K562 (cell line): ENCODE measurements at regions not wholly inside any gene's neighbourhood (a gene's known extent, or its start where the extent isn't known, plus 50 kb on each side); places are given as distances from the start of the nearest gene placed in this dataset.

Experiments
- ATAC-seq: fragments of 200-7000 bp; cut with Tn5 transposase; 3 replicates; pipeline ENCODE4 v1.9.1; 2020; ENCODE audit warnings: moderate library complexity
- BruUV-seq: library from RNA; stranded (reverse); fragments of 400-500 nt; replicated peaks from 2 replicates; lab custom pipeline; 2021; lab: Mats Ljungman, UMichigan
- CTCF ChIA-PET: fragments of 300-600 bp; formaldehyde crosslinking; extraction: SDS; loops from one replicate; lab custom pipeline; 2021; ENCODE audit warnings: low intra/inter-chr PET ratio; lab: Yijun Ruan, JAX
- POLR2A ChIA-PET: fragments of 300-600, 350-650 bp; sonication (Branson Sonifier 250); formaldehyde crosslinking; extraction: SDS; loops from one replicate; lab custom pipeline; 2021; ENCODE audit warnings: antibody characterized with exemption, inconsistent platforms; lab: Yijun Ruan, JAX
- DNase-seq, 4 experiments: peaks; one replicate each; pipeline versions ENCODE4 v3.0.0 to v3.0.0-alpha.2; 2011 to 2018; ENCODE audit warnings: low spot score in 3 of 4, mixed read lengths in 3 of 4; ENCODE audit errors: extremely low read depth in 1 of 4
- FAIRE-seq: peaks from 2 replicates; lab custom pipeline; 2011; peaks lifted over from hg19 to GRCh38; lab: Jason Lieb, UNC
- H2AFZ ChIP-seq: 2 replicates; pipeline ENCODE4 v1.6.0; 2011; ENCODE audit warnings: low read depth, low read length, control low read depth, inconsistent platforms
- H3K27ac ChIP-seq: fragments of 200-600 bp; 3 replicates; pipeline ENCODE4 v1.8.0; 2011; ENCODE audit warnings: low read depth, mild to moderate bottlenecking, control low read depth, inconsistent platforms, low read length, moderate library complexity, mixed read lengths; ENCODE audit errors: extremely low read depth
- H3K27me3 ChIP-seq, 2 experiments: fragments of 300-600 bp in 1 of 2; 2 replicates in 1 of 2; 3 replicates in 1 of 2; pipeline versions ENCODE4 v1.6.0 to v1.8.0; 2011; ENCODE audit warnings: inconsistent platforms in 2 of 2, low read length in 2 of 2, mild to moderate bottlenecking in 1 of 2, mixed read lengths in 1 of 2, moderate library complexity in 1 of 2; ENCODE audit not compliant: control insufficient read depth in 2 of 2, insufficient read depth in 2 of 2
- H3K36me3 ChIP-seq: fragments of 300-600 bp; 3 replicates; pipeline ENCODE4 v1.8.0; 2011; ENCODE audit warnings: mild to moderate bottlenecking, low read length, inconsistent platforms; ENCODE audit not compliant: control insufficient read depth, insufficient read depth
- H3K4me1 ChIP-seq, 2 experiments: fragments of 200-600 bp in 1 of 2; replicated peaks in 1 of 2; 2 replicates in 1 of 2; 3 replicates in 1 of 2; pipeline versions ENCODE4 v1.5.1 to v1.8.0; 2011; ENCODE audit warnings: inconsistent platforms in 2 of 2, low read length in 2 of 2, mild to moderate bottlenecking in 1 of 2, mixed read lengths in 1 of 2, moderate library complexity in 1 of 2; ENCODE audit not compliant: control insufficient read depth in 2 of 2, insufficient read depth in 2 of 2
- H3K4me2 ChIP-seq: 2 replicates; pipeline ENCODE4 v1.6.1; 2011; ENCODE audit warnings: low read length, control low read depth, inconsistent platforms, mixed read lengths; ENCODE audit not compliant: insufficient read depth
- H3K4me3 ChIP-seq: fragments of 200-600 bp; sonication (generic), shearing (Covaris generic); 2 replicates; pipeline ENCODE4 v1.5.1; 2016; ENCODE audit warnings: control low read depth, inconsistent platforms
- H3K79me2 ChIP-seq: fragments of 200-600 bp; 3 replicates; pipeline ENCODE4 v1.8.0; 2011; ENCODE audit warnings: low read length, inconsistent platforms; ENCODE audit not compliant: control insufficient read depth, insufficient read depth
- H3K9ac ChIP-seq, 2 experiments: 2 replicates each; pipeline versions ENCODE4 v1.6.0 to v1.6.1; 2011; ENCODE audit warnings: low read depth in 2 of 2, low read length in 2 of 2, control low read depth in 1 of 2, inconsistent platforms in 1 of 2, mild to moderate bottlenecking in 1 of 2, mixed read lengths in 1 of 2; ENCODE audit not compliant: insufficient read depth in 1 of 2
- H3K9me1 ChIP-seq: one replicate; pipeline ENCODE4 v1.6.0; 2011; ENCODE audit warnings: inconsistent platforms, mild to moderate bottlenecking, low read length, moderate library complexity; ENCODE audit not compliant: control insufficient read depth, insufficient read depth
- H3K9me3 ChIP-seq: replicated peaks from 2 replicates; pipeline ENCODE4 v1.5.1; 2011; ENCODE audit warnings: low read depth, low read length, inconsistent platforms; ENCODE audit not compliant: control insufficient read depth, insufficient read depth
- H4K20me1 ChIP-seq: replicated peaks from 2 replicates; pipeline ENCODE4 v1.6.1; 2011; ENCODE audit warnings: low read length, inconsistent platforms, mixed read lengths; ENCODE audit not compliant: control insufficient read depth, insufficient read depth
- CTBP1 ChIP-seq: fragments of 450-650 bp; IDR thresholded peaks from 2 replicates; pipeline ENCODE4 v1.6.1; 2016; ENCODE audit warnings: borderline replicate concordance
- GTF2F1 ChIP-seq: IDR thresholded peaks from 2 replicates; pipeline ENCODE4 v1.6.1; 2011; ENCODE audit warnings: low read depth, low read length, improper control_type of control experiment
- HDAC1 ChIP-seq, 2 experiments: fragments of 450-650 bp; IDR thresholded peaks; 2 replicates each; pipeline ENCODE4 v1.6.1; 2016 to 2017; ENCODE audit warnings: inconsistent platforms in 1 of 2, mild to moderate bottlenecking in 1 of 2, moderate library complexity in 1 of 2
- PHF21A ChIP-seq: fragments of 450-650 bp; IDR thresholded peaks from 2 replicates; pipeline ENCODE4 v1.6.1; 2017; ENCODE audit warnings: low read depth, borderline replicate concordance
- RBM22 ChIP-seq: fragments of 200-400 bp; formaldehyde crosslinking; IDR thresholded peaks from 2 replicates; pipeline ENCODE4 v1.6.1; 2018; ENCODE audit warnings: low read length, low read depth; ENCODE audit not compliant: poor library complexity, severe bottlenecking
- SREBF2 ChIP-seq: sonication (generic); formaldehyde crosslinking; IDR thresholded peaks from 2 replicates; pipeline ENCODE4 v1.4.0; 2020; ENCODE audit warnings: mild to moderate bottlenecking, missing genetic modification reagents
- YY1 ChIP-seq, 3 experiments: IDR thresholded peaks; 2 replicates each; pipeline ENCODE4 v1.6.1; 2011; ENCODE audit warnings: low read length in 2 of 3, mild to moderate bottlenecking in 2 of 3, moderate library complexity in 2 of 3, borderline replicate concordance in 1 of 3, control low read depth in 1 of 3, low read depth in 1 of 3; ENCODE audit not compliant: insufficient read depth in 3 of 3, insufficient replicate concordance in 2 of 3, control insufficient read depth in 1 of 3, insufficient read length in 1 of 3; ENCODE audit errors: extremely low read depth in 1 of 3
- ZNF431 ChIP-seq: sonication (generic); formaldehyde crosslinking; IDR thresholded peaks from 2 replicates; pipeline ENCODE4 v1.8.0; 2022; ENCODE audit warnings: mild to moderate bottlenecking, missing genetic modification reagents
- WGBS: fragments of 100-300 bp; shearing (Covaris generic); methylation state at CpG from one replicate; pipeline ENCODE4 v1.1.6; 2016; ENCODE audit warnings: low coverage, mixed read lengths; ENCODE audit not compliant: insufficient coverage; ENCODE audit errors: missing lambda C conversion rate; 5-methylcytosine and 5-hydroxymethylcytosine counted together
- in situ Hi-C: fragments of 300-500 bp; cut with MboI; formaldehyde crosslinking; loops from 4 replicates; pipeline ENCODE4 v1.15.0; 2018; ENCODE audit warnings: inconsistent platforms, mixed read lengths
- intact Hi-C: fragments of 100-400 bp; cut with micrococcal nuclease; formaldehyde crosslinking; loops from 2 replicates; pipeline ENCODE4 v1.14.2; 2022
- TF ChIP-seq, protein P1 (sequence below): sonication (generic); formaldehyde crosslinking; IDR thresholded peaks from 2 replicates; pipeline ENCODE4 v1.8.0; 2023; ENCODE audit warnings: missing genetic modification reagents, mild to moderate bottlenecking, borderline replicate concordance
- TF ChIP-seq, protein P2 (sequence below): sonication (generic); formaldehyde crosslinking; IDR thresholded peaks from 2 replicates; pipeline ENCODE4 v1.5.0; 2020; ENCODE audit warnings: missing genetic modification reagents
- TF ChIP-seq, protein P3 (sequence below): sonication (generic); formaldehyde crosslinking; IDR thresholded peaks from 2 replicates; pipeline ENCODE4 v1.8.1; 2023; ENCODE audit warnings: missing genetic modification reagents, mild to moderate bottlenecking, borderline replicate concordance

DNA sequence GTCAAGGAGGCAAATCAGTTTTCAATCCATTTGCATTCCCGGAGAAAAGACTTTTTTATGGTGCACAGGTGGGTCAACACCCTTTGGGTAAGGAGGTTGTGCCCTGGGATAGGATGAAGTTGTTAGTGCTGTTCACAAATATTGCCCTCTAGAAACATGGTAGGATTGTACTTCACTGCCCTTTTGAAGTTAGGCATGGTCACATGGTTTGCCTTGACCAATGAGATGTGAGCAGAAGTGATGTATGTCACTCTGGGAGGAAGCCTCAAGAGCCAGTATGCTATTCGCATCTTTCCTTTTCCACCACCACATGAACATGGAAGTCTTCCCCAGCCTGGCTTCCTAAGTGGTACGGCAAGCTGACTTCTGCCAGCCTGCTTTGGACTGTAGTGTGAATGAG, 182.7 kb downstream of the TMX1 start:
- no peaks in the 10 kb centered on the region for H3K9me3 ChIP-seq
- in situ Hi-C loops = no loop called here
- no TSS peak for BruUV-seq
- intact Hi-C loops = no loop called here
- DNase-seq = peak; percentile 3 to 31 (median 16)
- FAIRE-seq = no peak
- H3K79me2 ChIP-seq = no peaks in the 10 kb centered on the region
- no peak overlapping the region for H3K4me3 ChIP-seq
- no peak overlapping the region for H3K27ac ChIP-seq
- 0% methylated on average over 2 of the region's 3 CpGs for whole genome bisulfite sequencing
- H3K27me3 ChIP-seq = no peaks in the 10 kb centered on the region
- no peak overlapping the region for H3K4me2 ChIP-seq
- no peaks in the 10 kb centered on the region for H3K9me1 ChIP-seq
- ATAC-seq = no peak
- ChIA-PET CTCF (no interaction called here), POLR2A (no interaction called here)
- no peak overlapping the region for H3K9ac ChIP-seq
- no peaks in the 10 kb centered on the region for H3K36me3 ChIP-seq
- no peaks in the 10 kb centered on the region for H3K4me1 ChIP-seq
- no peaks in the 10 kb centered on the region for H4K20me1 ChIP-seq
- H2AFZ ChIP-seq = no peak overlapping the region
- no peak for TF ChIP-seq CTBP1
- TF ChIP-seq SREBF2 (CRISPR knock-in tag) = no peak
- TF ChIP-seq GTF2F1 = no peak
- no peak for TF ChIP-seq HDAC1 (IDR thresholded peaks at IDR 0.05)
- TF ChIP-seq, protein P1, sequence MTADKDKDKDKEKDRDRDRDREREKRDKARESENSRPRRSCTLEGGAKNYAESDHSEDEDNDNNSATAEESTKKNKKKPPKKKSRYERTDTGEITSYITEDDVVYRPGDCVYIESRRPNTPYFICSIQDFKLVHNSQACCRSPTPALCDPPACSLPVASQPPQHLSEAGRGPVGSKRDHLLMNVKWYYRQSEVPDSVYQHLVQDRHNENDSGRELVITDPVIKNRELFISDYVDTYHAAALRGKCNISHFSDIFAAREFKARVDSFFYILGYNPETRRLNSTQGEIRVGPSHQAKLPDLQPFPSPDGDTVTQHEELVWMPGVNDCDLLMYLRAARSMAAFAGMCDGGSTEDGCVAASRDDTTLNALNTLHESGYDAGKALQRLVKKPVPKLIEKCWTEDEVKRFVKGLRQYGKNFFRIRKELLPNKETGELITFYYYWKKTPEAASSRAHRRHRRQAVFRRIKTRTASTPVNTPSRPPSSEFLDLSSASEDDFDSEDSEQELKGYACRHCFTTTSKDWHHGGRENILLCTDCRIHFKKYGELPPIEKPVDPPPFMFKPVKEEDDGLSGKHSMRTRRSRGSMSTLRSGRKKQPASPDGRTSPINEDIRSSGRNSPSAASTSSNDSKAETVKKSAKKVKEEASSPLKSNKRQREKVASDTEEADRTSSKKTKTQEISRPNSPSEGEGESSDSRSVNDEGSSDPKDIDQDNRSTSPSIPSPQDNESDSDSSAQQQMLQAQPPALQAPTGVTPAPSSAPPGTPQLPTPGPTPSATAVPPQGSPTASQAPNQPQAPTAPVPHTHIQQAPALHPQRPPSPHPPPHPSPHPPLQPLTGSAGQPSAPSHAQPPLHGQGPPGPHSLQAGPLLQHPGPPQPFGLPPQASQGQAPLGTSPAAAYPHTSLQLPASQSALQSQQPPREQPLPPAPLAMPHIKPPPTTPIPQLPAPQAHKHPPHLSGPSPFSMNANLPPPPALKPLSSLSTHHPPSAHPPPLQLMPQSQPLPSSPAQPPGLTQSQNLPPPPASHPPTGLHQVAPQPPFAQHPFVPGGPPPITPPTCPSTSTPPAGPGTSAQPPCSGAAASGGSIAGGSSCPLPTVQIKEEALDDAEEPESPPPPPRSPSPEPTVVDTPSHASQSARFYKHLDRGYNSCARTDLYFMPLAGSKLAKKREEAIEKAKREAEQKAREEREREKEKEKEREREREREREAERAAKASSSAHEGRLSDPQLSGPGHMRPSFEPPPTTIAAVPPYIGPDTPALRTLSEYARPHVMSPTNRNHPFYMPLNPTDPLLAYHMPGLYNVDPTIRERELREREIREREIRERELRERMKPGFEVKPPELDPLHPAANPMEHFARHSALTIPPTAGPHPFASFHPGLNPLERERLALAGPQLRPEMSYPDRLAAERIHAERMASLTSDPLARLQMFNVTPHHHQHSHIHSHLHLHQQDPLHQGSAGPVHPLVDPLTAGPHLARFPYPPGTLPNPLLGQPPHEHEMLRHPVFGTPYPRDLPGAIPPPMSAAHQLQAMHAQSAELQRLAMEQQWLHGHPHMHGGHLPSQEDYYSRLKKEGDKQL = no peak
- TF ChIP-seq, protein P2, sequence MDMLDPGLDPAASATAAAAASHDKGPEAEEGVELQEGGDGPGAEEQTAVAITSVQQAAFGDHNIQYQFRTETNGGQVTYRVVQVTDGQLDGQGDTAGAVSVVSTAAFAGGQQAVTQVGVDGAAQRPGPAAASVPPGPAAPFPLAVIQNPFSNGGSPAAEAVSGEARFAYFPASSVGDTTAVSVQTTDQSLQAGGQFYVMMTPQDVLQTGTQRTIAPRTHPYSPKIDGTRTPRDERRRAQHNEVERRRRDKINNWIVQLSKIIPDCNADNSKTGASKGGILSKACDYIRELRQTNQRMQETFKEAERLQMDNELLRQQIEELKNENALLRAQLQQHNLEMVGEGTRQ (CRISPR knock-in tag) = peak; percentile 59
- TF ChIP-seq RBM22 = no peak
- TF ChIP-seq, protein P3, sequence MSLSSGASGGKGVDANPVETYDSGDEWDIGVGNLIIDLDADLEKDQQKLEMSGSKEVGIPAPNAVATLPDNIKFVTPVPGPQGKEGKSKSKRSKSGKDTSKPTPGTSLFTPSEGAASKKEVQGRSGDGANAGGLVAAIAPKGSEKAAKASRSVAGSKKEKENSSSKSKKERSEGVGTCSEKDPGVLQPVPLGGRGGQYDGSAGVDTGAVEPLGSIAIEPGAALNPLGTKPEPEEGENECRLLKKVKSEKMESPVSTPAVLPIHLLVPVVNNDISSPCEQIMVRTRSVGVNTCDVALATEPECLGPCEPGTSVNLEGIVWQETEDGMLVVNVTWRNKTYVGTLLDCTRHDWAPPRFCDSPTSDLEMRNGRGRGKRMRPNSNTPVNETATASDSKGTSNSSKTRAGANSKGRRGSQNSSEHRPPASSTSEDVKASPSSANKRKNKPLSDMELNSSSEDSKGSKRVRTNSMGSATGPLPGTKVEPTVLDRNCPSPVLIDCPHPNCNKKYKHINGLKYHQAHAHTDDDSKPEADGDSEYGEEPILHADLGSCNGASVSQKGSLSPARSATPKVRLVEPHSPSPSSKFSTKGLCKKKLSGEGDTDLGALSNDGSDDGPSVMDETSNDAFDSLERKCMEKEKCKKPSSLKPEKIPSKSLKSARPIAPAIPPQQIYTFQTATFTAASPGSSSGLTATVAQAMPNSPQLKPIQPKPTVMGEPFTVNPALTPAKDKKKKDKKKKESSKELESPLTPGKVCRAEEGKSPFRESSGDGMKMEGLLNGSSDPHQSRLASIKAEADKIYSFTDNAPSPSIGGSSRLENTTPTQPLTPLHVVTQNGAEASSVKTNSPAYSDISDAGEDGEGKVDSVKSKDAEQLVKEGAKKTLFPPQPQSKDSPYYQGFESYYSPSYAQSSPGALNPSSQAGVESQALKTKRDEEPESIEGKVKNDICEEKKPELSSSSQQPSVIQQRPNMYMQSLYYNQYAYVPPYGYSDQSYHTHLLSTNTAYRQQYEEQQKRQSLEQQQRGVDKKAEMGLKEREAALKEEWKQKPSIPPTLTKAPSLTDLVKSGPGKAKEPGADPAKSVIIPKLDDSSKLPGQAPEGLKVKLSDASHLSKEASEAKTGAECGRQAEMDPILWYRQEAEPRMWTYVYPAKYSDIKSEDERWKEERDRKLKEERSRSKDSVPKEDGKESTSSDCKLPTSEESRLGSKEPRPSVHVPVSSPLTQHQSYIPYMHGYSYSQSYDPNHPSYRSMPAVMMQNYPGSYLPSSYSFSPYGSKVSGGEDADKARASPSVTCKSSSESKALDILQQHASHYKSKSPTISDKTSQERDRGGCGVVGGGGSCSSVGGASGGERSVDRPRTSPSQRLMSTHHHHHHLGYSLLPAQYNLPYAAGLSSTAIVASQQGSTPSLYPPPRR (CRISPR knock-in tag) = no peak
- TF ChIP-seq PHF21A = no peak
- peak in 1 of 3 experiments; percentile 35 for TF ChIP-seq YY1 (IDR thresholded peaks at IDR 0.05; ENCODE audit: borderline replicate concordance in 1 of 3, control insufficient read depth in 1 of 3, extremely low read depth in 1 of 3, insufficient read depth in 3 of 3, insufficient read length in 1 of 3, insufficient replicate concordance in 2 of 3, low read depth in 1 of 3, low read length in 2 of 3)
- no peak for TF ChIP-seq ZNF431
